NB4 (cell line): ENCODE measurements at regions not wholly inside any gene's neighbourhood (a gene's known extent, or its start where the extent isn't known, plus 50 kb on each side); places are given as distances from the start of the nearest gene placed in this dataset.

Source experiments
- DNase-seq: peaks from one replicate; pipeline ENCODE4 v3.0.0; 2010; ENCODE audit warnings: low read depth
- H3K4me3 ChIP-seq: one replicate; pipeline ENCODE4 v1.5.1; 2011; ENCODE audit warnings: mild to moderate bottlenecking, low read depth, low read length, moderate library complexity
- MYC ChIP-seq: IDR thresholded peaks from 2 replicates; pipeline ENCODE4 v1.6.1; 2011; ENCODE audit warnings: low read depth, low read length
- POLR2A ChIP-seq: IDR thresholded peaks from 2 replicates; pipeline ENCODE4 v1.6.1; 2011; ENCODE audit warnings: mild to moderate bottlenecking; ENCODE audit not compliant: insufficient read length; ENCODE audit errors: extremely low read depth
- TF ChIP-seq, protein P1 (sequence below): IDR thresholded peaks from one replicate; pipeline ENCODE4 v1.5.1; 2012; ENCODE audit warnings: low read depth, low read length
- TF ChIP-seq, protein P2 (sequence below): IDR thresholded peaks from 2 replicates; pipeline ENCODE4 v1.6.1; 2011; ENCODE audit warnings: low read depth, low read length

DNA sequence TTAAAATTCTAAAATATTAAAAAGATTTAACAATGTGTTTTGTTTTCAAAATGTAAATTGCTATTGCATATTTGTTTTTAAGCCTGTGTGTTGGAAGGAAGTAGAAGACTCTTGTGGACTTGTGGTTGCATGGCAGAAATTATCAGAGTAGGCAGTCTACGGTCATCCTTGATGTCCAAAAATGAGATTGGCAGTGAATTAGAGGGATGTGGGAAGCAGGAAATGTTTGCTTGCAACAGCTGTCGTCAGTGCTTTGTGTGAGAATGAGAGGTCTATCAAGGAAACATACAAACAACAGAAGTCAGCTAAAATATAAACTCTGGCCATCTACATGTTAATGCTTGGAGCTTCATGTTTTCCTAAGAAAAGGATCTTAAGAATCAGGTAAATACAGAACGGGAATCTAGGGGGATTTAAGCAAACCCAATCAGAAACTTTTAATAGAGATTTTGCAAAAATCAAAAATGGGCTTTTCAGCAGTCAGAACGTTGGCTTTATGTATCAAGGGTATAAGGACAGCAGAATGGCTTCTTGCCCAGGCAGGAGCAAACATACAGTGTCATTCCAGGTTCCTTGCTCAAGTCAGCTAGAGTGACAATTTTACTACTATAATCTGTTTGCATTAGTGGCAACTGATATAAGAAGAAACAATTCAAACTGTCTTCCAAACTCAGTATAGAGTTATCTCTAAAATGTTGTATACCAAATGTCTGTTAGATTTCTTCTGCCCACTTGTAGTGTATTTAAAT lies 196.7 kb downstream of the CYB561 start:
- no peak for DNase-seq
- H3K4me3 ChIP-seq = no peak overlapping the region
- TF ChIP-seq MYC = no peak
- TF ChIP-seq, protein P1, sequence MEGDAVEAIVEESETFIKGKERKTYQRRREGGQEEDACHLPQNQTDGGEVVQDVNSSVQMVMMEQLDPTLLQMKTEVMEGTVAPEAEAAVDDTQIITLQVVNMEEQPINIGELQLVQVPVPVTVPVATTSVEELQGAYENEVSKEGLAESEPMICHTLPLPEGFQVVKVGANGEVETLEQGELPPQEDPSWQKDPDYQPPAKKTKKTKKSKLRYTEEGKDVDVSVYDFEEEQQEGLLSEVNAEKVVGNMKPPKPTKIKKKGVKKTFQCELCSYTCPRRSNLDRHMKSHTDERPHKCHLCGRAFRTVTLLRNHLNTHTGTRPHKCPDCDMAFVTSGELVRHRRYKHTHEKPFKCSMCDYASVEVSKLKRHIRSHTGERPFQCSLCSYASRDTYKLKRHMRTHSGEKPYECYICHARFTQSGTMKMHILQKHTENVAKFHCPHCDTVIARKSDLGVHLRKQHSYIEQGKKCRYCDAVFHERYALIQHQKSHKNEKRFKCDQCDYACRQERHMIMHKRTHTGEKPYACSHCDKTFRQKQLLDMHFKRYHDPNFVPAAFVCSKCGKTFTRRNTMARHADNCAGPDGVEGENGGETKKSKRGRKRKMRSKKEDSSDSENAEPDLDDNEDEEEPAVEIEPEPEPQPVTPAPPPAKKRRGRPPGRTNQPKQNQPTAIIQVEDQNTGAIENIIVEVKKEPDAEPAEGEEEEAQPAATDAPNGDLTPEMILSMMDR = no peak
- TF ChIP-seq POLR2A = no peak
- TF ChIP-seq, protein P2, sequence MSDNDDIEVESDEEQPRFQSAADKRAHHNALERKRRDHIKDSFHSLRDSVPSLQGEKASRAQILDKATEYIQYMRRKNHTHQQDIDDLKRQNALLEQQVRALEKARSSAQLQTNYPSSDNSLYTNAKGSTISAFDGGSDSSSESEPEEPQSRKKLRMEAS = no peak

DNA sequence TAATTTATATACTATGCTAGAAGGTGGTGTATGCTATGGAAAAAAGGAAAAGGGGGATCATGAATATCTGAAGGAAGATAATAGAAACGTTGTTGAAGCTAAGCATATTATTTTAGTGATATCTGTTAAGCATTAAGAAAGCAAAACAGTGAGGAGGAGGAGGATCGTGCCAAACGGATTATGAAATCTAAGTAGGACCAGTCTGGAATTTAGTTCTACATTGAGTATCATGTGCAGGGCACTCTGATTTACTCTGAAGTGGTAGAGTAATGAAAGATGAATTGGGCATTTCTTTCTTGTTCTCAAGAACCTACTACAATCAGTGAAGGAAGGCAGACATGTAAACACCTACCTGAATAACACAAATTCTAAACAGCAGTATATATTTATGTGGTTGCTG lies 195.3 kb downstream of the CYB561 start:
- TF ChIP-seq, protein P2 = no peak
- TF ChIP-seq POLR2A = no peak
- TF ChIP-seq MYC = no peak
- TF ChIP-seq, protein P1 = no peak
- no peak overlapping the region for H3K4me3 ChIP-seq
- no peak for DNase-seq

DNA sequence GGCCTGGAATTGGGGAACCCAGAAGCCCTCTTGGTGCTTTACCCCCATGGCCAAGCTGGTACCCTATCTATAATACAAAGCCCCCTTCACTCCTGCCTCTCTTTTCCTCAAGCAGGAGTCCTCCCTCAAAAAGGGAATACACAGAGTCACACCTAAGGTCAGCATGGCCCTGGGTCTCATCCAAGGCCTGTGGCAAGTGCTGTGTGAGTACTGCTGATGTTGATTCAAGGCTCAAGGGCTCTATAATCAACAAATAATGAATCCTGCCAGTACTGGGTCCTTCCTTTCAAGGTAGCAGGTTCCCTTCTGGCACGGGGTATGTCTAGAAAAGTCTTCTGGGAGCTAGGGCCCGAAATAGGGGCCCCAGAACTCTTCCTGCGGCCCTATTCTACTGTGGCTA lies 187.3 kb downstream of the CYB561 start:
- no peak overlapping the region for H3K4me3 ChIP-seq
- TF ChIP-seq POLR2A = no peak
- TF ChIP-seq, protein P1 = no peak
- DNase-seq = no peak

DNA sequence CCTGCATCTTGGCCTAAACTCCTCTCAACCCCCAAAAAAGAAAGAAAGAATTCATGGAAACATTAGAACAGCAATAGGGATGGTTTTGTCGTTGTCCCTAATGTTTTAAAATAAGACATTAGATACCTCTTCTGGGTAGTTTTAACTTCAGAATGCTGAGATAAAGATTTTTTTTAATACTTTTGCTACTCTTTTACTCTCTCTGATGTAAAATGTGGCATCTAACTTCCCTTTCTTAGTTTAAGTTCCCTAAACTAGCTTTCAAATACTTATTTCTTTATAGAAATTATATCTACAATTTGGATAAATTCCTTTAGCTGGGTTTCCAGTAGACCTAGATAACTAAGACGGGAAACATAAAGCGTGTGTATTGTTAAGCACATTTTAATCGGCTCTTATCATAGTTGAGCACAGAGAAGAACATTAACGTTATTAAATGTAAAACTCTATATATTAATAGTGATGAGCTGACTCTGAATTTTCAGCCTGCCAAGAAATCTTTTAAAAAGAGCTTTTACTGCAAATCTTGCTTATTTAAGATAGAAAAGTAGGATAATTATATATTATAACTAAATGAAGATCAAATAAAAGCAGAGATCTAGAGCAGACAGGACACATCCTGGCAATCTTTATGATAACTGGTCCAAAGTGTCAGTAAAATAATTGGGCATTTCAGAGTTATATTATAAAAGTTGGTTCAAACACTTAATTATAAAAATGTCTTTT lies 183.2 kb downstream of the CYB561 start:
- TF ChIP-seq, protein P2 = no peak
- TF ChIP-seq POLR2A (no peak), MYC (no peak)
- TF ChIP-seq, protein P1 = no peak
- H3K4me3 ChIP-seq = no peak overlapping the region
- no peak for DNase-seq

DNA sequence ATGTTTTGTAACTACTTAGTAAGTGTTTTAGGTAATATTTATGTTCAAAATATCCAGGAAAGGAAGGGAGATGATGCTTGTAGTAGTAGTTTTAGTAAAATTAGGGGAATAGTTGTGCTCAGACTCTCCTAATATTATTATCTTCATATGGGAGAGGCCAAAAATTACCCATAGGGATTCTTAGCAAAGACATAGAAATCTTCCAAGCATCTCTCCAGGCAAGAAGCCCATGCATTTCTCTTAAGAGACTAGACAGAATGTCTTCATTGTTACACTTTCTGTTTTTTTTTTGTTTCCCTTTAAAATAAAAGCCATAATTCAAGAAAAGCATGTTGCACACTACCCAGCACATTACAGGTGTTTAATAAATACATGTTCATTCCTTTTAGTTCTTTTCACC lies 180.6 kb downstream of the CYB561 start:
- no peak overlapping the region for H3K4me3 ChIP-seq
- no peak for TF ChIP-seq POLR2A
- TF ChIP-seq, protein P2 = no peak
- TF ChIP-seq MYC = no peak
- DNase-seq = no peak

DNA sequence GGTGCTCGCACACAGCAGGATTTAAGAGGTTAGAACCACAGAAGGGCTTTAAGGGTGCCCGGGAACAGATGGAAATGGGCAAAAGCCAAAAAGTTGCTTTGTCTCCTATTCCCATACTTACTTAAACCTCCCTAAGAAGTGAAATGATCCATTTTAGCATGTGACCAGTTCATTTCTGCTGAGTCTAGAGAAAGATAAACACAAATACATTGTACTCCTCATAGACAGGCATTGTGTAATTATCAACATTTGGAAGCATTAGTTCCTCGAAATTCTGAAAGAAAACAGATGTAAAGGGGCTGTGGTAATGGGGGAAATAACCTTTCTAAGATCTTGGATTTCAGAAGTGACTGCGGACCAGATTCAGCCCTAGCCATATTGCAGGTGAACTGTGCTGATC lies 178.3 kb downstream of the CYB561 start:
- no peak overlapping the region for H3K4me3 ChIP-seq
- no peak for DNase-seq
- TF ChIP-seq MYC (no peak), POLR2A (no peak)
- TF ChIP-seq, protein P2 = no peak
- TF ChIP-seq, protein P1 = no peak
